SKM-1 treated with dmso at 0.1 percent for 144 hours (cell line): ENCODE measurements at regions not wholly inside any gene's neighbourhood (a gene's known extent, or its start where the extent isn't known, plus 50 kb on each side); places are given as distances from the start of the nearest gene placed in this dataset.

Experiments
- DNase-seq: peaks from one replicate; lab custom pipeline; 2025; ENCODE audit not compliant: unreplicated experiment; lab: John Stamatoyannopoulos, UW

- DNase-seq, result no peak
Observed at GRCh38 chr10:78912361-78913218, 156.2 kb upstream of the ZMIZ1 start.

GRCh38 chr10:78913219-78914059 is 155.3 kb upstream of the ZMIZ1 start:
- DNase-seq, result no peak

- no peak for DNase-seq
Observed at GRCh38 chr10:78914060-78914378, 154.7 kb upstream of the ZMIZ1 start.

GRCh38 chr10:78914502-78915189 is 154.1 kb upstream of the ZMIZ1 start:
- no peak for DNase-seq

- DNase-seq, result no peak
Observed at GRCh38 chr10:78915190-78915518, 153.6 kb upstream of the ZMIZ1 start.

- DNase-seq, result no peak
Observed at GRCh38 chr10:78916227-78916626, 152.5 kb upstream of the ZMIZ1 start.

- no peak for DNase-seq
Observed at GRCh38 chr10:78919181-78919966, 149.4 kb upstream of the ZMIZ1 start.

GRCh38 chr10:78920011-78920410 is 148.8 kb upstream of the ZMIZ1 start:
- DNase-seq, result no peak

- DNase-seq, result no peak
Observed at GRCh38 chr10:78921895-78922294, 146.9 kb upstream of the ZMIZ1 start.

- DNase-seq, result no peak
Observed at GRCh38 chr10:78923647-78924318, 145.0 kb upstream of the ZMIZ1 start.

GRCh38 chr10:78924319-78925003 is 144.3 kb upstream of the ZMIZ1 start:
- no peak for DNase-seq

- DNase-seq, result no peak
Observed at GRCh38 chr10:78925275-78925674, 143.5 kb upstream of the ZMIZ1 start.

GRCh38 chr10:78925800-78926319 is 142.9 kb upstream of the ZMIZ1 start:
- peak; percentile 43 for DNase-seq

GRCh38 chr10:78927257-78927995 is 141.3 kb upstream of the ZMIZ1 start:
- no peak for DNase-seq

GRCh38 chr10:78928330-78928729 is 140.4 kb upstream of the ZMIZ1 start:
- no peak for DNase-seq

- DNase-seq, result peak; percentile 10
Observed at GRCh38 chr10:78929541-78929940, 139.2 kb upstream of the ZMIZ1 start.

GRCh38 chr10:78931321-78932053 is 137.3 kb upstream of the ZMIZ1 start:
- no peak for DNase-seq

- no peak for DNase-seq
Observed at GRCh38 chr10:78932054-78932386, 136.7 kb upstream of the ZMIZ1 start.
